ENCODE measurements at regions not wholly inside any gene's neighbourhood (a gene's known extent, or its start where the extent isn't known, plus 50 kb on each side); places are given as distances from the start of the nearest gene placed in this dataset.
A peak's percentile ranks its signal among the peaks of the same experiment; 100 is the strongest.

GRCh38 chr6:122028933-122029522 lies 370.4 kb upstream of the HSF2 start:
- TF ChIP-seq ZNF292 (CRISPR knock-in tag; IDR thresholded peaks at IDR 0.05; ENCODE audit: borderline replicate concordance, low read depth) (no peak), MAFK (conservative IDR thresholded peaks at IDR 0.05 in 1 of 2, IDR thresholded peaks at IDR 0.05 in 1 of 2; ENCODE audit: low read length in 2 of 2) (peak in 1 of 2 experiments; percentile 23; a peak in 1 of 4 replicates)
- Histone ChIP-seq H3K27ac (ENCODE audit: extremely low read length, insufficient read depth, low read length) (no peak overlapping the region), H3K9ac (ENCODE audit: insufficient read depth, low read depth, low read length) (no peak overlapping the region), H3K4me2 (ENCODE audit: low read depth, low read length) (no peak overlapping the region), H3K4me1 (ENCODE audit: insufficient read depth, low read length) (no peaks in the 10 kb centered on the region), H3K27me3 (ENCODE audit: control insufficient read depth in 1 of 2, insufficient read depth in 2 of 2, low read length in 2 of 2) (no peaks in the 10 kb centered on the region), H3K79me2 (ENCODE audit: insufficient read depth, low read length) (no peaks in the 10 kb centered on the region), H3K36me3 (replicated peaks in 1 of 2; ENCODE audit: control insufficient read depth in 1 of 2, insufficient read depth in 2 of 2, low read length in 2 of 2) (no peaks in the 10 kb centered on the region), H3K4me3 (replicated peaks in 1 of 3; ENCODE audit: insufficient read depth in 1 of 3, low read depth in 2 of 3, low read length in 3 of 3) (no peak overlapping the region), H3K9me3 (ENCODE audit: low read length) (no peaks in the 10 kb centered on the region), H2AFZ (ENCODE audit: low read length) (no peak overlapping the region), H4K20me1 (ENCODE audit: insufficient read depth, low read length) (no peaks in the 10 kb centered on the region)
- DNase-seq (ENCODE audit: low spot score) (no peak), FAIRE-seq (no peak), ATAC-seq (no peak)
- intact Hi-C loops (cut with micrococcal nuclease; ENCODE audit: unreplicated experiment): no loop called here
- CTCF ChIA-PET (ENCODE audit: low intra/inter-chr PET ratio, low total read pairs): no interaction called here
- POLR2A ChIA-PET: no interaction called here
- 7% methylated on average over 5 of the region's 5 CpGs for WGBS (ENCODE audit: low lambda C conversion rate)
- no TSS peak for BruUV-seq (replicated peaks)
- in situ Hi-C loops (cut with HindIII; ENCODE audit: extremely low pct_ligation_motif_present, low pct_unique_long_range_greater_than_20kb): no loop called here

DNA sequence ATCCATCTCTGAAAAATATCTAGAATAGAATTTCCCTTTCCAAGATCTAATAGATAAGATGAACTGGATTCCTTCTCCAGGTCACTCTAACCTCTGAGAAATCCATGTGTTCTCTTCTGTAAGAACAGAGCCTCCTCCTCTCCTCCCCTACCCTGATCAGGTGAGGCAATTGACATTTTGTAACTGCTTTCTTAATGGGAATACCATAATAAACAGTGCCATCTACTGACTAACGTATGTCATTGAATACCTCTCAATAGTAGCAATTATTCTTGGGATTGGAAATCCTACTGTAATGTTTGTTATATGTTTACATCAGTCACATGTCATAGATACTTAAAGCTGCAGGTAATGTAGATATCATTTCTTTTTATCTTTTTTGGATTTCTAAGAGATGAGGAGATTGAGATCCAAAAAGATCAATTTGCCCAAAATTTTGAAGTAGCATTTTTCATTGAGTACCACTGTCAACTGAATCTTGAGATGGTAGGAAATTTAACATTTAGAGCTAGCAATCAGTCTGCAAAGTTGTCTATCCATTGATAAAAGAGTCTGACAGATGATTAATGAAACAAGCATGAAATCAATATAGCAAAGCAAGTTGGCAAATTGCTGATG lies 365.8 kb upstream of the HSF2 start:
- BruUV-seq (replicated peaks): no TSS peak
- ChIA-PET POLR2A (no interaction called here), CTCF (ENCODE audit: low intra/inter-chr PET ratio, low total read pairs) (interaction anchor here (0.7 to 1.9 kb wide), 3 partner anchors 602 to 978 kb away, joined by 3 to 16 read pairs (median 6); no protein-coding TSS in a partner anchor)
- DNase-seq (ENCODE audit: low spot score) (peak; percentile 55), ATAC-seq (peak; percentile 96), FAIRE-seq (peak; percentile 70)
- TF ChIP-seq CEBPG (CRISPR knock-in tag; IDR thresholded peaks at IDR 0.05) (peak; percentile 70), STAG1 (CRISPR knock-in tag; IDR thresholded peaks at IDR 0.05) (peak; percentile 76), NBN (conservative IDR thresholded peaks at IDR 0.05) (no peak), ZNF3 (CRISPR knock-in tag; IDR thresholded peaks at IDR 0.05) (no peak), ELF3 (CRISPR knock-in tag; IDR thresholded peaks at IDR 0.05) (0 out of 2 replicates have a peak, but pooled peaks have one; percentile 17), CEBPB (IDR thresholded peaks at IDR 0.05; ENCODE audit: borderline replicate concordance, low read depth, low read length) (peak; percentile 50; the same call in 1 of the 2 replicates), SMC3 (IDR thresholded peaks at IDR 0.05; ENCODE audit: low read length) (peak; percentile 62), RAD21 (CRISPR knock-in tag; IDR thresholded peaks at IDR 0.05) (peak; percentile 51; the same call in 1 of the 2 replicates)
- TF ChIP-seq, protein P1, sequence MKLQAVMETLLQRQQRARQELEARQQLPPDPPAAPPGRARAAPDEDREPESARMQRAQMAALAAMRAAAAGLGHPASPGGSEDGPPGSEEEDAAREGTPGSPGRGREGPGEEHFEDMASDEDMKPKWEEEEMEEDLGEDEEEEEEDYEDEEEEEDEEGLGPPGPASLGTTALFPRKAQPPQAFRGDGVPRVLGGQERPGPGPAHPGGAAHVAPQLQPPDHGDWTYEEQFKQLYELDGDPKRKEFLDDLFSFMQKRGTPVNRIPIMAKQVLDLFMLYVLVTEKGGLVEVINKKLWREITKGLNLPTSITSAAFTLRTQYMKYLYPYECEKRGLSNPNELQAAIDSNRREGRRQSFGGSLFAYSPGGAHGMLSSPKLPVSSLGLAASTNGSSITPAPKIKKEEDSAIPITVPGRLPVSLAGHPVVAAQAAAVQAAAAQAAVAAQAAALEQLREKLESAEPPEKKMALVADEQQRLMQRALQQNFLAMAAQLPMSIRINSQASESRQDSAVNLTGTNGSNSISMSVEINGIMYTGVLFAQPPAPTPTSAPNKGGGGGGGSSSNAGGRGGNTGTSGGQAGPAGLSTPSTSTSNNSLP (IDR thresholded peaks at IDR 0.05; ENCODE audit: low read depth, low read length): peak; percentile 69
- TF ChIP-seq, protein P2, sequence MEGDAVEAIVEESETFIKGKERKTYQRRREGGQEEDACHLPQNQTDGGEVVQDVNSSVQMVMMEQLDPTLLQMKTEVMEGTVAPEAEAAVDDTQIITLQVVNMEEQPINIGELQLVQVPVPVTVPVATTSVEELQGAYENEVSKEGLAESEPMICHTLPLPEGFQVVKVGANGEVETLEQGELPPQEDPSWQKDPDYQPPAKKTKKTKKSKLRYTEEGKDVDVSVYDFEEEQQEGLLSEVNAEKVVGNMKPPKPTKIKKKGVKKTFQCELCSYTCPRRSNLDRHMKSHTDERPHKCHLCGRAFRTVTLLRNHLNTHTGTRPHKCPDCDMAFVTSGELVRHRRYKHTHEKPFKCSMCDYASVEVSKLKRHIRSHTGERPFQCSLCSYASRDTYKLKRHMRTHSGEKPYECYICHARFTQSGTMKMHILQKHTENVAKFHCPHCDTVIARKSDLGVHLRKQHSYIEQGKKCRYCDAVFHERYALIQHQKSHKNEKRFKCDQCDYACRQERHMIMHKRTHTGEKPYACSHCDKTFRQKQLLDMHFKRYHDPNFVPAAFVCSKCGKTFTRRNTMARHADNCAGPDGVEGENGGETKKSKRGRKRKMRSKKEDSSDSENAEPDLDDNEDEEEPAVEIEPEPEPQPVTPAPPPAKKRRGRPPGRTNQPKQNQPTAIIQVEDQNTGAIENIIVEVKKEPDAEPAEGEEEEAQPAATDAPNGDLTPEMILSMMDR (CRISPR knock-in tag; IDR thresholded peaks at IDR 0.05): peak; percentile 77
- TF ChIP-seq, protein P3, sequence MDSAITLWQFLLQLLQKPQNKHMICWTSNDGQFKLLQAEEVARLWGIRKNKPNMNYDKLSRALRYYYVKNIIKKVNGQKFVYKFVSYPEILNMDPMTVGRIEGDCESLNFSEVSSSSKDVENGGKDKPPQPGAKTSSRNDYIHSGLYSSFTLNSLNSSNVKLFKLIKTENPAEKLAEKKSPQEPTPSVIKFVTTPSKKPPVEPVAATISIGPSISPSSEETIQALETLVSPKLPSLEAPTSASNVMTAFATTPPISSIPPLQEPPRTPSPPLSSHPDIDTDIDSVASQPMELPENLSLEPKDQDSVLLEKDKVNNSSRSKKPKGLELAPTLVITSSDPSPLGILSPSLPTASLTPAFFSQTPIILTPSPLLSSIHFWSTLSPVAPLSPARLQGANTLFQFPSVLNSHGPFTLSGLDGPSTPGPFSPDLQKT (CRISPR knock-in tag; IDR thresholded peaks at IDR 0.05; ENCODE audit: borderline replicate concordance): no peak
- Histone ChIP-seq H3K79me2 (ENCODE audit: insufficient read depth, low read length) (no peaks in the 10 kb centered on the region), H2AFZ (ENCODE audit: low read length) (no peak overlapping the region), H3K27me3 (ENCODE audit: control insufficient read depth in 1 of 2, insufficient read depth in 2 of 2, low read length in 2 of 2) (no peaks in the 10 kb centered on the region), H3K4me1 (ENCODE audit: insufficient read depth, low read length) (no peaks in the 10 kb centered on the region), H3K4me3 (replicated peaks in 1 of 3; ENCODE audit: insufficient read depth in 1 of 3, low read depth in 2 of 3, low read length in 3 of 3) (no peak overlapping the region), H3K36me3 (replicated peaks in 1 of 2; ENCODE audit: control insufficient read depth in 1 of 2, insufficient read depth in 2 of 2, low read length in 2 of 2) (no peaks in the 10 kb centered on the region), H3K9me3 (ENCODE audit: low read length) (no peaks in the 10 kb centered on the region), H3K27ac (ENCODE audit: extremely low read length, insufficient read depth, low read length) (no peak overlapping the region), H3K4me2 (ENCODE audit: low read depth, low read length) (no peak overlapping the region), H4K20me1 (ENCODE audit: insufficient read depth, low read length) (no peaks in the 10 kb centered on the region), H3K9ac (ENCODE audit: insufficient read depth, low read depth, low read length) (no peak overlapping the region)
- in situ Hi-C loops (cut with HindIII; ENCODE audit: extremely low pct_ligation_motif_present, low pct_unique_long_range_greater_than_20kb) (loop anchor here (5.0 kb wide), 1 partner anchor 601 kb away; no protein-coding TSS in a partner anchor), intact Hi-C loops (cut with micrococcal nuclease; ENCODE audit: unreplicated experiment) (loop anchor here (1.0 to 5.0 kb wide), 4 partner anchors 186 to 976 kb away; no protein-coding TSS in a partner anchor)
- 0% methylated on average over 1 of the region's 1 CpG for WGBS (ENCODE audit: low lambda C conversion rate)
